SH-SY5Y (cell line): ENCODE measurements at regions not wholly inside any gene's neighbourhood (a gene's known extent, or its start where the extent isn't known, plus 50 kb on each side); places are given as distances from the start of the nearest gene placed in this dataset.

Source experiments
- GATA2 ChIP-seq: IDR thresholded peaks from 2 replicates; pipeline ENCODE4 v1.6.1; 2011; ENCODE audit warnings: mild to moderate bottlenecking, low read depth, low read length
- GATA3 ChIP-seq: IDR thresholded peaks from 2 replicates; pipeline ENCODE4 v1.6.1; 2011; ENCODE audit warnings: low read depth, mild to moderate bottlenecking, low read length, moderate library complexity

- TF ChIP-seq GATA3 (no peak), GATA2 (no peak)
These were observed 85.8 kb upstream of the PCDH8 start for GRCh38 chr13:52934258-52934657.
